Astrocyte of the spinal cord (primary cell): ENCODE measurements at regions not wholly inside any gene's neighbourhood (a gene's known extent, or its start where the extent isn't known, plus 50 kb on each side); places are given as distances from the start of the nearest gene placed in this dataset.

Source experiments
- DNase-seq: peaks from one replicate; pipeline ENCODE4 v3.0.0; 2011; ENCODE audit warnings: low read depth, low spot score
- H3K4me3 ChIP-seq: 2 replicates; pipeline ENCODE4 v1.5.1; 2011; ENCODE audit warnings: low read depth, mild to moderate bottlenecking, low read length, moderate library complexity
- CTCF ChIP-seq: IDR thresholded peaks from 2 replicates; pipeline ENCODE4 v1.5.1; 2012; ENCODE audit warnings: low read depth, mild to moderate bottlenecking, low read length, inconsistent platforms
- in situ Hi-C: cut with HindIII; loops from 2 replicates; pipeline ENCODE4 v1.10.0; 2017; ENCODE audit warnings: low sequenced_read_pairs

GRCh38 chr7:46713868-46714596 lies 793.0 kb upstream of the IGFBP3 start:
- in situ Hi-C loops, result no loop called here
- no peak for TF ChIP-seq CTCF
- no peak overlapping the region for H3K4me3 ChIP-seq
- no peak for DNase-seq

GRCh38 chr7:46710927-46711326 lies 789.9 kb upstream of the IGFBP3 start:
- H3K4me3 ChIP-seq, result no peak overlapping the region
- in situ Hi-C loops, result no loop called here
- DNase-seq, result no peak
- no peak for TF ChIP-seq CTCF

GRCh38 chr7:46707973-46708372 lies 786.9 kb upstream of the IGFBP3 start:
- in situ Hi-C loops, result no loop called here
- no peak for TF ChIP-seq CTCF
- DNase-seq, result peak; percentile 70
- no peak overlapping the region for H3K4me3 ChIP-seq

GRCh38 chr7:46705386-46706255 lies 784.5 kb upstream of the IGFBP3 start:
- DNase-seq, result peak; percentile 25
- H3K4me3 ChIP-seq, result no peak overlapping the region
- in situ Hi-C loops, result no loop called here
- TF ChIP-seq CTCF, result no peak

GRCh38 chr7:46696741-46697140 lies 775.7 kb upstream of the IGFBP3 start:
- DNase-seq, result no peak
- in situ Hi-C loops, result no loop called here
- no peak overlapping the region for H3K4me3 ChIP-seq
- TF ChIP-seq CTCF, result no peak

GRCh38 chr7:46695051-46695708 lies 774.1 kb upstream of the IGFBP3 start:
- peak; percentile 26 for TF ChIP-seq CTCF
- in situ Hi-C loops, result no loop called here

More at GRCh38 chr7:46695051-46695708, 774.1 kb upstream of the IGFBP3 start:
- no peak overlapping the region for H3K4me3 ChIP-seq
- peak; percentile 12 for DNase-seq
